Stimulated activated CD8-positive, alpha-beta memory T cell treated with anti-CD3 and anti-CD28 coated beads, Interleukin-4, amount 100 ng/mL, for 48 hours (primary cell): ENCODE measurements at regions not wholly inside any gene's neighbourhood (a gene's known extent, or its start where the extent isn't known, plus 50 kb on each side); places are given as distances from the start of the nearest gene placed in this dataset.
"Not testable (repeated sequence)": the region's sequence is repeated elsewhere in the genome, so short reads cannot be mapped to it uniquely, and the experiment has no call there.

Experiments
- DNase-seq: peaks from one replicate; pipeline ENCODE4 v3.0.0-alpha.2; 2020

- DNase-seq: no peak
Observed at GRCh38 chr9:75626860-75627259, 263.6 kb upstream of the PCSK5 start.

DNA sequence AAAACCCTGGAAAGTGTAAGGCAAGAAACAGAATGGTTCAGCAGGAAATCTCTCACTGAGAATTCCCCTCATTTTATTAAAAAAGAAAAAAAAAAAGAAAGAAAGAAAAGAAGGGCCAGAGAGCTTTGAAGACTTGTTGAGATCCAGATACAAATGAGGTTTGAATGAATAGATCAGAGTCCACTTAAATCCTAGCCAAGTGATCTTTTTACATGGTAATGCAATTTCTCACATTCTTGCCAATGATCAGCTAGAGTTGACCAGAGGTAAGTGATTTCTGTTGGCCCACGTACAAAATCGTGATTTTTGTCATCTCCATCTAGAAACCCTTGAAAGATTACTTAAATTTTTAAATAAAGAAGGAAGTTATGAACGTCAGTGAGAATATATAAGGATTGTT lies 261.5 kb upstream of the PCSK5 start:
- no peak for DNase-seq

DNA sequence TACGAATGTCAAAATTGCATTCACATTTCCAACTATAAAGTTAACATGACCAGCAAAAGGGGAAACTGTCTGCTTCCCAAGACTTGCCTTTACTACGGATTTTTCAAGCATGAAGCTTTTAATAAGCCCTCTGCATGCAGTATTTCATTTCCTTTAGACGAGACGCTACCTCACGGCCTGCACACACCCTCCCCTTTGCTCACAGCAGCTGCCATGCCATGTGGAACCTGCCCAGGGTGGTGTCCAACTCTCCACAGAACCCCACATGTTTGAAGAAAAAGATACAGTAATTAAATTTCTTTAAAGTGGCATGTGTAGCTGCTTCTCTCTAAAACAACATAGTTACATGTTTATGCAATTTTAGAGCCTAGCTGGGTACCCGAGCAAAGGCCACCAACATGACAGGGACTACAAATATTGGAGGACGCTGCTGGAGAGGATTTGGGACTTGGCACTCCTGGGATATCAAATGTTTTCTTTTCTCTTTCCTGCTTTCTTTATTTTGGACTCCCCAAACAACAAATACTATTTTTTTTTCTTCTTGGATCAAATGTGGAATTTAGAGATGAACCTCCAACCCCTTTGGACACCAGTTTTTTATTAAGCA lies 256.9 kb upstream of the PCSK5 start:
- no peak for DNase-seq

GRCh38 chr9:75636427-75637045 lies 253.9 kb upstream of the PCSK5 start:
- DNase-seq: no peak

DNA sequence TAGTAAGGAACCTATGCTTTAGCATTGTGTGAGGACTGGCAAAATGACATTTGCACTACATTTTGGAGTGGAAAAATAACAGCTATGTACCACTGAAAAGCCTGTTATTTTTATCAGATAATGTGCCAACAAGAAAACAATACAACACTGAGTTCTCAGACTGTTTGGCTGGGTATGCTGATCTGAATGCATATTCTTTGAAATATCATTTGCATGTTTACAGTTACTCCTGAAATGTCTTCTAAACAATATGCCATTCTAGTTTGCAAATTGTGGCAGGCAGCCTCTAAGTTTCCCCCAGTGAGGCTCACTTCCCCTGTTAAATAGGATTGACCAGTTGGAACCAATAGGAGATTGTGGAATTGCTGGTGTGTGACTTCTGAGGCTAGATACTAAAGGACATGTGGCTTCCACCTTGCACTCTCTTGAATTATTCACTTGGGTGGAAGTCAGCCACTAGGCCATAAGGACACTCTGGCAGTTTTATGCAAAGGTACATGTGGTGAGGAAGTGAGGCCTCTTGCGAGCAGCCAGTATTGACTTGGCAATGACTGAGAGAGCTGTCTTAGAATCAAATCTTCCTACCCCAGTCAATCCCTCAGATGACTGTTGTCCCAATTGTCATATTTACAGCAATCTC lies 250.4 kb upstream of the PCSK5 start:
- no peak for DNase-seq

DNA sequence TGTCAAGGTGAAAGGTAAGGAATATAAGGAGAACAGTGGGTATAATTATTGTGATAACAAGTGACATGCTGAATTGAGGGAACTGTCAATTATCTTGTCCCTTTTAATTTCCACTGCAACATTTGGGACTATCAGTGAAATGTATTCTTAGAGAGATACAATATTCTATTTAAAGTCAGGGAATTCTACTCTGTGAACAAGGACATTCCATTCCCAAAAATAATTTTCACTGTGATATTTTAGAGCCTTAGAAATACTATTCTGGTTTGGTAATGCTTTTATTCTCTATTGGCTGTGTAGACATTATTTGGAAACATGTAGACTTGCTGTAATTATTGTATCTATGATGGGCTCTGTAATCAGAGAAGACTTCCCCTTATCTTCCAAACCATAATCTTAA lies 248.0 kb upstream of the PCSK5 start:
- no peak for DNase-seq

GRCh38 chr9:75644649-75645048 lies 245.8 kb upstream of the PCSK5 start:
- DNase-seq: no peak

- DNase-seq: no peak
Observed at GRCh38 chr9:75648034-75648433, 242.4 kb upstream of the PCSK5 start.

DNA sequence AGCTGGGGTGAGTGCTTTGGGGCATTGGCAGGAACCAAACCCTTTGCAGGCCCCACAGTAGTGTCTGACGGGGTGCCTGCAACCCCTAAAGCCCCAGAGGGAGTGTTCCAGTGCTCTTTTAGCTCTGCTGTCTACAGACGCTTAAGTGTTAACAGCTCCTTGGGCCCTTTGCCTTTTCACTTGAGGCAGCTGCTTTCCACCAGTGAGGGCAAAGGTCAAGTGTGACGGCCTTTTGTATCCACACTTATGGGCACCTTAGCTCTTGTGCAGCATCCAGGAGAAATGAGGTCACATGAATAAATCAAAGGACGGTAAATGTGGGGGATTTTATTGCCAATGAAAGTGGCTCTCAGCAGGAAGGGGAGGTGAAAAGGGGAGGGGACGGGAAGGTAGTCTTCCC lies 241.4 kb upstream of the PCSK5 start:
- no peak for DNase-seq

GRCh38 chr9:75651709-75652108 lies 238.8 kb upstream of the PCSK5 start:
- no peak for DNase-seq

- DNase-seq: no peak
Observed at GRCh38 chr9:75653335-75653734, 237.1 kb upstream of the PCSK5 start.

DNA sequence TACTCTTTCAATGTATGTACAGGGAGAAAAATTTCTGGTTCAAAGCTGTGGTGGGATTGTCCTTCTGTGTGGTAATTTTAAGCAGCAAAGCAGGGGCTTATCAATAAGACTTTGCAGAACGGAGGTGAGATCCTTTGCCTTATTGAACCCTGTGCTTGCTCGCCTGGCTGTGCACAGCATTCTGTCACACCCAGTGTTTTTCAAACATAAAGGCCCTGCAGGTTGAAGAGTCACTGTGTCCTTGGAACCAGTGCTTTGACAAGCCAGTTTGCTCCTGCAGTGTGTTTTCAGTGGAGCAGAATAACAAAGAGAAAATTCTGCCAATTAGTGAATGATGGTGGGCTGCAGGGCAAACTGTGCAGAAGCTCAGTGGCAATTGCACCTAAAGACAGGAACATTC lies 236.7 kb upstream of the PCSK5 start:
- DNase-seq: no peak

GRCh38 chr9:75657015-75657414 lies 233.5 kb upstream of the PCSK5 start:
- DNase-seq: no peak

DNA sequence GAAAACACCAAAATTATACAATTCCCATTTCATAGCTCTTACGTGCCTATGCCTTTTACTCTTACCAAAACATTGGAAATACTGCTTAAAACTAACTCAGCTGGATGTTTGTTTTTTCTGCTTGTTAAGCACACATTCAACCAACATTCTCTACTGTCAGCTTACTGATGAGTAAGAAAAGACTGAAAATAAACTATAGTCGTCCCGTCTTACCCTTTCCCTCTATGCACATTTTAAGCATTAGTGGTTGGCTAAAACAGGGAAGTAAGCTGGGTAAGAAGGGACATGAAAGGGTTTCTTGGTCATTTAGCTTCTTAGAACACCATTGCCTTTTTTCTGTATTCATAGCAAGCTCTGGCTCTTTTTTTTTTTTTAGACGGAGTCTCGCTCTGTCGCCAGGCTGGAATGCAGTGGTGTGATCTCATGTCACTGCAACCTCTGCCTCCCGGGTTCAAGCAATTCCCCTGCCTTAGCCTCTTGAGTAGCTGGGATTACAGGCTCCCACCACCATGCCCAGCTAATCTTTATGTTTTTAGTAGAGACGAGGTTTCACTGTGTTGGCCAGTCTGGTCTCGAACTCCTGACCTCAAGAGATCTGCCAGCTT lies 232.1 kb upstream of the PCSK5 start:
- DNase-seq: no peak

- no peak for DNase-seq
Observed at GRCh38 chr9:75664597-75664996, 225.9 kb upstream of the PCSK5 start.

- no peak for DNase-seq
Observed at GRCh38 chr9:75666856-75667554, 223.5 kb upstream of the PCSK5 start.

DNA sequence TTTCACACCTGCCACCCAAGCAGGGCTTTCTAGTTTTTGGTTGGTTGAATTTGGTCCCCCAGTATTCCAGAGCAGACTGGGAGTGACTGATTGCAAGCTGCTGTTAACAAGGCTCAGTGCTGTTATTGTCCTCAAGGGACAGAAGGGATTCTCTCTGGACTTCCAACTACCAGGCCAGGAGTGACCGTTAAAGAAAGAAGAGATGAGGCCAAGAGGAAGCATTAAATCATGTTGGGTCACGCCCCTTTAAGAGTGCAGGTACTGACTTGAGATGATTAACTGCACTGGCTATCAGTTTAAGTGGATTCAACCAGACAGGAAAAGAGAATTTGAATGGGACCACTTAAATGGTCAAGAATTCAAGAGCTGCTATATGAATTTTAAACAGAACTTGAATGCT lies 220.8 kb upstream of the PCSK5 start:
- no peak for DNase-seq

DNA sequence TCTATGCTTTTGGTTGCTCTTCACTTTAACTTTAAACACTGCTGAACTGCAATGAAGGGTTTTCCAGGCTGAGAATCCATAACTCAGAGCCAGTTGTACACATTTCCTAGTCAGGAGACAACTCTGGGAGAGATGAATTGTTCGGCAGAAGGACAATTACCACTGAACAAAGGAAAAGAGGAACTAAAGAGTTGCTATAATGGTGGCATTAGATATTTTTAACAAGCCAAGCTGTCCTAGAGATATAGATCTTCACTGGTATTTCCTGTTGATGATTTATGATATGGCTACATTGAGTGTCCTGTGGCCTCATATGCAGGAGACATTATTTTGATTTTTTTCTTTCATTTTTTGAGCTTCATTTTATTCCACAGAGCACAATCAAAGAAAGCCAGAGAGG lies 219.1 kb upstream of the PCSK5 start:
- no peak for DNase-seq

DNA sequence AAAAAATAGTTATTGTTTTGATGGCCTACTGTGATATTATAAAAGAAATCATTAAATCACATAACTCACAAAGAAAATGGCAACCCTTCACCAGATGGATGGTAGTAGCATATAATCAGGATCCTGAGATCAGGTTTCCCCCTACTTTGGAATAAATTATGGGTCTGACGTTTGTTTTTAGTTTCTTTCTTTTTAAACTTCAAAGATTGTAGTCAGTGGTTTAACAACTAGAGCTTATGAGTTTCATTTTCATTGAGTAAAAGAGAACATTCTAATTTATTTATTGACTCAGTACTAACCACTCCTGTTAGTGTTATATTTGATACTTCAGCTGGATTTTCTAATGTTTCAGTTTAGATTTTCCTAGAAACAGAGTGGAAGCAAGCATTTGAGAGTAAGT lies 218.0 kb upstream of the PCSK5 start:
- DNase-seq: no peak

- DNase-seq: no peak
Observed at GRCh38 chr9:75683591-75683990, 206.9 kb upstream of the PCSK5 start.

GRCh38 chr9:75685062-75685461 lies 205.4 kb upstream of the PCSK5 start:
- no peak for DNase-seq

DNA sequence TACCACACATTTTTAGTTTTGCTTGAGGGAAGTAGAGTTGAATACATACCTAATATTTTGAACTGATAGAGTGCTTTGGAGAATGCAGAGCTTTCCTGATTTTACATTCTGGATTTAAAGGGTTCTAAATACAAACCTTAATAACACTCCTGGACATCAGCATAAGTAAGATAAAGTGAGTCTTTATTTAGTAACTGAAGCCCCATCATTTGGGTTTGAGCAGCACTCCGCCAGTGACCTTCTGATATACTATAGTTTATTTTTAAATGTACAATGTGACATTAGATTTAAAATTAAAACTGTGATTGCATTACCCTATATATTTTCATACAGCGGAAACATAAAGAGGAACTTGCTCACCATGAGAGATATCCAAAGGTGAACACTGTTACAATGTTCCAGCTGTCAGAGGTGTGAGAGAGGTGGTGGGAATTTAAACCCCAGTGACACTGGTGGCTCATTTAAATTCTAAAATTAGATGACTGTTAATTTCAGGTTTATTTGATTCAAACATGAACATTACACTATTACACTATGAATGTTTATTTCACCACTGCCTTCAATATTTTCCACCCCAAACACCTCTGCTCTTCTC lies 203.0 kb upstream of the PCSK5 start:
- no peak for DNase-seq

DNA sequence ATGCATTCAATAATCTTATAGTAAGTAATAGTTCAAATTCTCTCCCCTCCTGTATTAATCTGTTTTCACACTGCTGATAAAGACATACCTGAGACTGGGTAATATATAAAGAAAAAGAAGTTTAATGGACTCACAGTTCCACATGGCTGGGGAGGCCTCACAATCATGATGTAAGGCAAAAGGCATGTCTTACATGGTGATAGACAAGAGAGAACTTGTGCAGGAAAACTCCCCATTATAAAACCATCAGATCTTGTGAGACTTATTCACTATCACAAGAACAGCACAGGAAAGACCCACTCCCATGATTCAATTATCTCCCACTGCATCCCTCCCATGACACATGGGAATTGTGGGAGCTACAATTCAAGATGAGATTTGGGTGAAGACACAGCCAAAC lies 199.9 kb upstream of the PCSK5 start:
- not testable (repeated sequence) for DNase-seq
